ENCODE measurements at regions not wholly inside any gene's neighbourhood (a gene's known extent, or its start where the extent isn't known, plus 50 kb on each side); places are given as distances from the start of the nearest gene placed in this dataset.

GRCh38 chr6:156027248-156027626, 571.6 kb upstream of the NOX3 start:
- ChIA-PET POLR2A (no interaction called here), RAD21 (ENCODE audit: low non-redundant PET in 1 of 2, low total read pairs in 2 of 2, uncharacterized antibody in 2 of 2, unreplicated experiment in 2 of 2) (no interaction called here), CTCF (no interaction called here)
- intact Hi-C loops (cut with micrococcal nuclease) = no loop called here
- no peak overlapping the region for H3K4me3 ChIP-seq (replicated peaks in 1 of 2; ENCODE audit: low read depth in 1 of 2, low read length in 2 of 2)
- no peak overlapping the region for H3K9ac ChIP-seq (ENCODE audit: low read length)
- DNase-seq (ENCODE audit: low read depth, low spot score) (no peak), ATAC-seq (no peak)
- BruUV-seq (replicated peaks) = no TSS peak
- H2AFZ ChIP-seq (ENCODE audit: low read depth, low read length, poor library complexity, severe bottlenecking) = no peak overlapping the region
- no peak overlapping the region for H3K4me2 ChIP-seq (ENCODE audit: low read length)
- no peaks in the 10 kb centered on the region for H4K20me1 ChIP-seq (ENCODE audit: insufficient read depth)
- H3K27ac ChIP-seq (ENCODE audit: low read depth, low read length) = no peak overlapping the region
- no peaks in the 10 kb centered on the region for H3K79me2 ChIP-seq (ENCODE audit: insufficient read depth, low read length)
- no peaks in the 10 kb centered on the region for H3K4me1 ChIP-seq (ENCODE audit: control insufficient read depth in 1 of 2, insufficient read depth in 2 of 2, low read length in 2 of 2)
- peaks cover 0 to 4% of the 10 kb centered on the region in 2 experiments; a peak in 1 of 4 replicates for H3K9me3 ChIP-seq (ENCODE audit: control insufficient read depth in 1 of 2, insufficient read depth in 1 of 2, low read depth in 1 of 2, low read length in 2 of 2)
- no peaks in the 10 kb centered on the region for H3K9me2 ChIP-seq (ENCODE audit: insufficient read depth)
- no peaks in the 10 kb centered on the region for H3K36me3 ChIP-seq (ENCODE audit: control insufficient read depth in 1 of 2, insufficient read depth in 2 of 2, low read length in 2 of 2)
- no peaks in the 10 kb centered on the region for H3K27me3 ChIP-seq (ENCODE audit: insufficient read depth, low read length)
- TF ChIP-seq ZFX (IDR thresholded peaks at IDR 0.05) (no peak), EZH2 (IDR thresholded peaks at IDR 0.05) (no peak), RAD21 (IDR thresholded peaks at IDR 0.05; ENCODE audit: low read depth) (no peak), ELF1 (IDR thresholded peaks at IDR 0.05; ENCODE audit: borderline replicate concordance, low read depth) (no peak), SRF (IDR thresholded peaks at IDR 0.05; ENCODE audit: low read depth) (no peak), EZH2phosphoT487 (IDR thresholded peaks at IDR 0.05; ENCODE audit: borderline replicate concordance) (no peak)
- TF ChIP-seq, protein P1, sequence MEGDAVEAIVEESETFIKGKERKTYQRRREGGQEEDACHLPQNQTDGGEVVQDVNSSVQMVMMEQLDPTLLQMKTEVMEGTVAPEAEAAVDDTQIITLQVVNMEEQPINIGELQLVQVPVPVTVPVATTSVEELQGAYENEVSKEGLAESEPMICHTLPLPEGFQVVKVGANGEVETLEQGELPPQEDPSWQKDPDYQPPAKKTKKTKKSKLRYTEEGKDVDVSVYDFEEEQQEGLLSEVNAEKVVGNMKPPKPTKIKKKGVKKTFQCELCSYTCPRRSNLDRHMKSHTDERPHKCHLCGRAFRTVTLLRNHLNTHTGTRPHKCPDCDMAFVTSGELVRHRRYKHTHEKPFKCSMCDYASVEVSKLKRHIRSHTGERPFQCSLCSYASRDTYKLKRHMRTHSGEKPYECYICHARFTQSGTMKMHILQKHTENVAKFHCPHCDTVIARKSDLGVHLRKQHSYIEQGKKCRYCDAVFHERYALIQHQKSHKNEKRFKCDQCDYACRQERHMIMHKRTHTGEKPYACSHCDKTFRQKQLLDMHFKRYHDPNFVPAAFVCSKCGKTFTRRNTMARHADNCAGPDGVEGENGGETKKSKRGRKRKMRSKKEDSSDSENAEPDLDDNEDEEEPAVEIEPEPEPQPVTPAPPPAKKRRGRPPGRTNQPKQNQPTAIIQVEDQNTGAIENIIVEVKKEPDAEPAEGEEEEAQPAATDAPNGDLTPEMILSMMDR (IDR thresholded peaks at IDR 0.05 in 2 of 3, conservative IDR thresholded peaks at IDR 0.05 in 1 of 3; ENCODE audit: borderline replicate concordance in 1 of 3, insufficient read depth in 1 of 3, low read depth in 2 of 3, low read length in 2 of 3) = no peak
- TF ChIP-seq, protein P2, sequence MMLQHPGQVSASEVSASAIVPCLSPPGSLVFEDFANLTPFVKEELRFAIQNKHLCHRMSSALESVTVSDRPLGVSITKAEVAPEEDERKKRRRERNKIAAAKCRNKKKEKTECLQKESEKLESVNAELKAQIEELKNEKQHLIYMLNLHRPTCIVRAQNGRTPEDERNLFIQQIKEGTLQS (IDR thresholded peaks at IDR 0.05) = no peak
- TF ChIP-seq, protein P3, sequence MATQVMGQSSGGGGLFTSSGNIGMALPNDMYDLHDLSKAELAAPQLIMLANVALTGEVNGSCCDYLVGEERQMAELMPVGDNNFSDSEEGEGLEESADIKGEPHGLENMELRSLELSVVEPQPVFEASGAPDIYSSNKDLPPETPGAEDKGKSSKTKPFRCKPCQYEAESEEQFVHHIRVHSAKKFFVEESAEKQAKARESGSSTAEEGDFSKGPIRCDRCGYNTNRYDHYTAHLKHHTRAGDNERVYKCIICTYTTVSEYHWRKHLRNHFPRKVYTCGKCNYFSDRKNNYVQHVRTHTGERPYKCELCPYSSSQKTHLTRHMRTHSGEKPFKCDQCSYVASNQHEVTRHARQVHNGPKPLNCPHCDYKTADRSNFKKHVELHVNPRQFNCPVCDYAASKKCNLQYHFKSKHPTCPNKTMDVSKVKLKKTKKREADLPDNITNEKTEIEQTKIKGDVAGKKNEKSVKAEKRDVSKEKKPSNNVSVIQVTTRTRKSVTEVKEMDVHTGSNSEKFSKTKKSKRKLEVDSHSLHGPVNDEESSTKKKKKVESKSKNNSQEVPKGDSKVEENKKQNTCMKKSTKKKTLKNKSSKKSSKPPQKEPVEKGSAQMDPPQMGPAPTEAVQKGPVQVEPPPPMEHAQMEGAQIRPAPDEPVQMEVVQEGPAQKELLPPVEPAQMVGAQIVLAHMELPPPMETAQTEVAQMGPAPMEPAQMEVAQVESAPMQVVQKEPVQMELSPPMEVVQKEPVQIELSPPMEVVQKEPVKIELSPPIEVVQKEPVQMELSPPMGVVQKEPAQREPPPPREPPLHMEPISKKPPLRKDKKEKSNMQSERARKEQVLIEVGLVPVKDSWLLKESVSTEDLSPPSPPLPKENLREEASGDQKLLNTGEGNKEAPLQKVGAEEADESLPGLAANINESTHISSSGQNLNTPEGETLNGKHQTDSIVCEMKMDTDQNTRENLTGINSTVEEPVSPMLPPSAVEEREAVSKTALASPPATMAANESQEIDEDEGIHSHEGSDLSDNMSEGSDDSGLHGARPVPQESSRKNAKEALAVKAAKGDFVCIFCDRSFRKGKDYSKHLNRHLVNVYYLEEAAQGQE (IDR thresholded peaks at IDR 0.05; ENCODE audit: low read depth) = no peak
